ENCODE measurements at regions not wholly inside any gene's neighbourhood (a gene's known extent, or its start where the extent isn't known, plus 50 kb on each side); places are given as distances from the start of the nearest gene placed in this dataset.

- TF ChIP-seq CTCF (IDR thresholded peaks at IDR 0.05) (no peak), POLR2A (IDR thresholded peaks at IDR 0.05) (no peak)
Observed at GRCh38 chr6:120262354-120262753, 912.8 kb upstream of the MAN1A1 start.

Measured in body of pancreas (tissue), 4 donors.